ENCODE measurements at regions not wholly inside any gene's neighbourhood (a gene's known extent, or its start where the extent isn't known, plus 50 kb on each side); places are given as distances from the start of the nearest gene placed in this dataset.

DNA sequence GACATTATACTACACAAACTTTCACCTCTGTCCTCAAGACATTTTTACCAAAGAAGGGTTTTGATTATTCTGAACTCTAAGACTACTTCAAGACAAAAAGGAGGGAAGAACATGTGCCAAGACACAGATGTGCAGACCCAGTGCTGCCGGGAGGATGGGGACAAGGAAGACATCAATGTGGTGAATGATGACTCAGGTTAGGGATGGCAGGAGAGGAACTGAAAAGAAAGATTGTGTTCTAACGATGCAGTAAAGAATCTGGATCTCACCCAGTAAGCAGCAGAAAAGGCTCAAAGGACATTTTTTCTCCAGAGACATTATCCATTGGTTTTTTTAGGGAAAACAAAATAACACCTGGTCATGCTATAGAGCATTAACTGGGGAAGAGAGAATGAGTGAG, 449.9 kb upstream of the NR2F2 start:
- Histone ChIP-seq H3K4me1 (no peaks in the 10 kb centered on the region), H3K27ac (no peak overlapping the region), H3K4me3 (no peak overlapping the region), H3K9me3 (no peaks in the 10 kb centered on the region), H3K36me3 (no peaks in the 10 kb centered on the region), H3K27me3 (no peaks in the 10 kb centered on the region)
- TF ChIP-seq POLR2AphosphoS5 (IDR thresholded peaks at IDR 0.05) (no peak), CTCF (IDR thresholded peaks at IDR 0.05) (no peak), POLR2A (IDR thresholded peaks at IDR 0.05) (no peak)
- intact Hi-C loops (cut with DNase I; ENCODE audit: low total_unique reads), result no loop called here
- DNase-seq (ENCODE audit: low spot score in 2 of 2), result no peak

GRCh38 chr15:95883064-95883463, 447.4 kb upstream of the NR2F2 start:
- intact Hi-C loops (cut with DNase I; ENCODE audit: low total_unique reads), result no loop called here
- Histone ChIP-seq H3K9me3 (no peaks in the 10 kb centered on the region), H3K27me3 (no peaks in the 10 kb centered on the region), H3K4me3 (no peak overlapping the region), H3K4me1 (no peaks in the 10 kb centered on the region), H3K27ac (peak overlapping the region in 1 of 2 donors; percentile 50), H3K36me3 (no peaks in the 10 kb centered on the region)
- TF ChIP-seq POLR2A (IDR thresholded peaks at IDR 0.05), result no peak
- no peak for TF ChIP-seq POLR2AphosphoS5 (IDR thresholded peaks at IDR 0.05)
- TF ChIP-seq CTCF (IDR thresholded peaks at IDR 0.05), result no peak
- DNase-seq (ENCODE audit: low spot score in 2 of 2), result no peak

- no peaks in the 10 kb centered on the region for H3K4me1 ChIP-seq
- no peak for TF ChIP-seq POLR2AphosphoS5 (IDR thresholded peaks at IDR 0.05)
- TF ChIP-seq CTCF (IDR thresholded peaks at IDR 0.05), result no peak
- TF ChIP-seq POLR2A (IDR thresholded peaks at IDR 0.05), result no peak
- DNase-seq (ENCODE audit: low spot score in 2 of 2), result no peak
- H3K27ac ChIP-seq, result peak overlapping the region in 1 of 2 donors; percentile 23
- no peaks in the 10 kb centered on the region for H3K9me3 ChIP-seq
- no peak overlapping the region for H3K4me3 ChIP-seq
- no peaks in the 10 kb centered on the region for H3K27me3 ChIP-seq
- no peaks in the 10 kb centered on the region for H3K36me3 ChIP-seq
- intact Hi-C loops (cut with DNase I; ENCODE audit: low total_unique reads), result no loop called here
Measured at GRCh38 chr15:95884276-95884675, 446.2 kb upstream of the NR2F2 start.

GRCh38 chr15:95887666-95888390, 442.7 kb upstream of the NR2F2 start:
- DNase-seq (ENCODE audit: low spot score in 2 of 2), result no peak
- no peaks in the 10 kb centered on the region for H3K9me3 ChIP-seq
- H3K36me3 ChIP-seq, result no peaks in the 10 kb centered on the region
- H3K27ac ChIP-seq, result no peak overlapping the region
- H3K4me1 ChIP-seq, result no peaks in the 10 kb centered on the region
- no peak overlapping the region for H3K4me3 ChIP-seq
- no peaks in the 10 kb centered on the region for H3K27me3 ChIP-seq
- intact Hi-C loops (cut with DNase I; ENCODE audit: low total_unique reads), result no loop called here
- TF ChIP-seq CTCF (IDR thresholded peaks at IDR 0.05) (no peak), POLR2A (IDR thresholded peaks at IDR 0.05) (no peak), POLR2AphosphoS5 (IDR thresholded peaks at IDR 0.05) (no peak)

DNA sequence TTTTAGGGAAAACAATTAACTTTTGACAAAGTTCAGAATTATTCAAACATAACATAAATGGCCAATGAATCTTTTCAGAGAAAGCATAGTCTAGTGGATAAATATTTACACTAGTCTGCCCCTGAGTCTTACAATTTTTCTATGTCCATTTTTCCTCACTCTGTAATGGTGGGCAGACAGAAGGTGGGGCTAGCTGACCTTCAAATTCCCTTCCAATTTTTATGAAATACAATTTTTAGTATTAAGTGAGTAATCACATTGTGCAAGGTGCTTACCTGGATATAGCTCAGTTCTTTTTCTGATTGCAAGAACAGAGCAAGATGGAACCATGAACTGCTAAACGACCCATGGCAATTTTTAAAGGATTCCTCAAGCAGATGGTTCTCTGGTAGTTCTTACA, 441.7 kb upstream of the NR2F2 start:
- no peaks in the 10 kb centered on the region for H3K4me1 ChIP-seq
- H3K4me3 ChIP-seq, result no peak overlapping the region

More for the DNA sequence above, 441.7 kb upstream of the NR2F2 start:
- Histone ChIP-seq H3K27me3 (no peaks in the 10 kb centered on the region), H3K27ac (no peak overlapping the region), H3K36me3 (no peaks in the 10 kb centered on the region), H3K9me3 (no peaks in the 10 kb centered on the region)
- TF ChIP-seq POLR2AphosphoS5 (IDR thresholded peaks at IDR 0.05), result no peak
- TF ChIP-seq CTCF (IDR thresholded peaks at IDR 0.05), result no peak
- no peak for TF ChIP-seq POLR2A (IDR thresholded peaks at IDR 0.05)
- DNase-seq (ENCODE audit: low spot score in 2 of 2), result no peak
- intact Hi-C loops (cut with DNase I; ENCODE audit: low total_unique reads), result no loop called here
